ENCODE measurements at regions not wholly inside any gene's neighbourhood (a gene's known extent, or its start where the extent isn't known, plus 50 kb on each side); places are given as distances from the start of the nearest gene placed in this dataset.

GRCh38 chr6:81138236-81138635 is 614.2 kb downstream of the TENT5A start:
- no peak for DNase-seq (ENCODE audit: low read depth)
- no peak overlapping the region for H3K4me3 ChIP-seq (ENCODE audit: low read depth, low read length)
- TF ChIP-seq, protein P1, sequence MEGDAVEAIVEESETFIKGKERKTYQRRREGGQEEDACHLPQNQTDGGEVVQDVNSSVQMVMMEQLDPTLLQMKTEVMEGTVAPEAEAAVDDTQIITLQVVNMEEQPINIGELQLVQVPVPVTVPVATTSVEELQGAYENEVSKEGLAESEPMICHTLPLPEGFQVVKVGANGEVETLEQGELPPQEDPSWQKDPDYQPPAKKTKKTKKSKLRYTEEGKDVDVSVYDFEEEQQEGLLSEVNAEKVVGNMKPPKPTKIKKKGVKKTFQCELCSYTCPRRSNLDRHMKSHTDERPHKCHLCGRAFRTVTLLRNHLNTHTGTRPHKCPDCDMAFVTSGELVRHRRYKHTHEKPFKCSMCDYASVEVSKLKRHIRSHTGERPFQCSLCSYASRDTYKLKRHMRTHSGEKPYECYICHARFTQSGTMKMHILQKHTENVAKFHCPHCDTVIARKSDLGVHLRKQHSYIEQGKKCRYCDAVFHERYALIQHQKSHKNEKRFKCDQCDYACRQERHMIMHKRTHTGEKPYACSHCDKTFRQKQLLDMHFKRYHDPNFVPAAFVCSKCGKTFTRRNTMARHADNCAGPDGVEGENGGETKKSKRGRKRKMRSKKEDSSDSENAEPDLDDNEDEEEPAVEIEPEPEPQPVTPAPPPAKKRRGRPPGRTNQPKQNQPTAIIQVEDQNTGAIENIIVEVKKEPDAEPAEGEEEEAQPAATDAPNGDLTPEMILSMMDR (IDR thresholded peaks at IDR 0.05; ENCODE audit: low read depth, low read length, missing control alignments) = no peak

DNA sequence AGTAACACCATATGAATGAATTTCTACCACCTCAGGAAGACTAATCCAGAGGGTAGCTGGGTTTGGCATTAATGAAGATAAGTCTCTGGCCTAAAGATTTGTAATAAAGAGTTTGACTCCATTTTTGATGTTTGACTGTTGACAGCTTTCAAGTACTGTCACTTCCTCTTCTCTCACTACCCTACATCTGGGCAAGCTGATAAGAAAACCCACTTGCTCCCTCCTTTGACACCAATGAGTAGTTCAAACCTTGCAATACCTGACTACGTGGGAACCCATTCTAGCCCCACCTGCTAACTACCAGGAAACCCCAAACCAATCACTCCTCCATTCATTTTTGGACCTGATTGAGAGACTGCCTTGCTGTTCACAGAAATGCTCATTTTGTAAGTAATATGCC is 621.5 kb downstream of the TENT5A start:
- no peak overlapping the region for H3K4me3 ChIP-seq (ENCODE audit: low read depth, low read length)
- TF ChIP-seq, protein P1 (IDR thresholded peaks at IDR 0.05; ENCODE audit: low read depth, low read length, missing control alignments) = no peak
- no peak for DNase-seq (ENCODE audit: low read depth)

- no peak for DNase-seq (ENCODE audit: low read depth)
- no peak overlapping the region for H3K4me3 ChIP-seq (ENCODE audit: low read depth, low read length)
- TF ChIP-seq, protein P1 (IDR thresholded peaks at IDR 0.05; ENCODE audit: low read depth, low read length, missing control alignments) = no peak
Observed at GRCh38 chr6:81130061-81130460, 622.4 kb downstream of the TENT5A start.

- no peak overlapping the region for H3K4me3 ChIP-seq (ENCODE audit: low read depth, low read length)
- TF ChIP-seq, protein P1 (IDR thresholded peaks at IDR 0.05; ENCODE audit: low read depth, low read length, missing control alignments) = no peak
- DNase-seq (ENCODE audit: low read depth) = no peak
Observed at GRCh38 chr6:81128671-81129070, 623.8 kb downstream of the TENT5A start.

DNA sequence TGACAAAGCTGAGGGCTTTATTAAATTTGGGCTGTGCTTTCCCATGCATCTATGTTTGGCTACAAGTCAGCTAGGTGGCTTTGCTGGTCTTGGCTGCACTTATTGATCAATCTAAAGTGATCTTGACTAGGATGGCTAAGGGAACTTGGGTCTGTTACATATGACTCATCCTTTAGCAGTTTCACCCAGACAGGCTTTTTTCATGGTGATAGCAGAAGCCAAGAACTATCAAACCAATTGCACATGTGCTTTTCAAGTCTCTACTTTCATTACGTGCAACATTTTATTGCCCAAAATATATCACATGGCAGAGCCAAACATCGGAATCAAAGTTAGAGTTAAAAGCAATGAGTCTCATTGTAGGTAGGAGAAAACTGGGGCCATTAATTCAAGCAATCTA is 626.3 kb downstream of the TENT5A start:
- DNase-seq (ENCODE audit: low read depth) = no peak
- H3K4me3 ChIP-seq (ENCODE audit: low read depth, low read length) = no peak overlapping the region
- TF ChIP-seq, protein P1 (IDR thresholded peaks at IDR 0.05; ENCODE audit: low read depth, low read length, missing control alignments) = no peak

- no peak overlapping the region for H3K4me3 ChIP-seq (ENCODE audit: low read depth, low read length)
- no peak for DNase-seq (ENCODE audit: low read depth)
- TF ChIP-seq, protein P1 (IDR thresholded peaks at IDR 0.05; ENCODE audit: low read depth, low read length, missing control alignments) = no peak
Observed at GRCh38 chr6:81120280-81120679, 632.2 kb downstream of the TENT5A start.

DNA sequence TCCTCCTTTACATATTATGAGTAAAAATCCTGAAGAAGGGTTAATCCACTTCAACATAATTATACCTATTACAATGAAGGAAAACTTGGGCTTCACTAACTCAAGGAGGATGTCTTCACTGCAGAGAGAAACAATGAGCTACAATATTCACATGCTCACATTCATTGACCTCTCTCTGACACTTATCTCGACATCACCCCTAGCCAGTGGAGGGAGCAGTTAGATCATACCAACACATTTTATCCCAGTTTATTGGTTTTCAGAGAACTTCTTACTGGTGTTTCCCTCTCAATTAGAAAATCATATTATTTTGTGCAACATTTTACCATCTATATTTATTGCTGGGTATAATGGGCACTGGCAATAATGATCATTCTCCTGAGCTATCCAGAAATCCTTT is 646.5 kb downstream of the TENT5A start:
- DNase-seq (ENCODE audit: low read depth) = no peak
- TF ChIP-seq, protein P1 (IDR thresholded peaks at IDR 0.05; ENCODE audit: low read depth, low read length, missing control alignments) = no peak

More for the DNA sequence above, 646.5 kb downstream of the TENT5A start:
- no peak overlapping the region for H3K4me3 ChIP-seq (ENCODE audit: low read depth, low read length)

Data from GM12864 (cell line).